DMS114 treated with DMSO at 0.1 percent for 48 hours (cell line): ENCODE measurements at regions not wholly inside any gene's neighbourhood (a gene's known extent, or its start where the extent isn't known, plus 50 kb on each side); places are given as distances from the start of the nearest gene placed in this dataset.

Experiments used
- DNase-seq: peaks from one replicate; lab custom pipeline; 2025; ENCODE audit not compliant: unreplicated experiment; lab: John Stamatoyannopoulos, UW

- no peak for DNase-seq
These were observed 114.9 kb downstream of the GLI2 start for GRCh38 chr2:120850551-120850950.

- DNase-seq = no peak
These were observed 115.6 kb downstream of the GLI2 start for GRCh38 chr2:120851116-120851773.

- DNase-seq = no peak
These were observed 116.6 kb downstream of the GLI2 start for GRCh38 chr2:120852200-120852815.

- DNase-seq = no peak
These were observed 117.8 kb downstream of the GLI2 start for GRCh38 chr2:120853306-120854013.

GRCh38 chr2:120854014-120854620 lies 118.4 kb downstream of the GLI2 start:
- no peak for DNase-seq

GRCh38 chr2:120854766-120855530 lies 119.3 kb downstream of the GLI2 start:
- no peak for DNase-seq

- DNase-seq = no peak
These were observed 120.3 kb downstream of the GLI2 start for GRCh38 chr2:120855855-120856405.

- DNase-seq = no peak
These were observed 120.8 kb downstream of the GLI2 start for GRCh38 chr2:120856421-120856862.

GRCh38 chr2:120857422-120857821 lies 121.8 kb downstream of the GLI2 start:
- DNase-seq = no peak

GRCh38 chr2:120857931-120858330 lies 122.3 kb downstream of the GLI2 start:
- no peak for DNase-seq

- no peak for DNase-seq
These were observed 122.9 kb downstream of the GLI2 start for GRCh38 chr2:120858361-120859106.

GRCh38 chr2:120859128-120859527 lies 123.5 kb downstream of the GLI2 start:
- DNase-seq = no peak

- no peak for DNase-seq
These were observed 124.3 kb downstream of the GLI2 start for GRCh38 chr2:120859814-120860578.

GRCh38 chr2:120860579-120860922 lies 124.9 kb downstream of the GLI2 start:
- DNase-seq = no peak

- no peak for DNase-seq
These were observed 125.5 kb downstream of the GLI2 start for GRCh38 chr2:120861191-120861575.

GRCh38 chr2:120861576-120862191 lies 126.0 kb downstream of the GLI2 start:
- DNase-seq = no peak

- DNase-seq = no peak
These were observed 126.8 kb downstream of the GLI2 start for GRCh38 chr2:120862201-120863060.

GRCh38 chr2:120863146-120863545 lies 127.5 kb downstream of the GLI2 start:
- no peak for DNase-seq
